ENCODE measurements at regions not wholly inside any gene's neighbourhood (a gene's known extent, or its start where the extent isn't known, plus 50 kb on each side); places are given as distances from the start of the nearest gene placed in this dataset.
"Not testable (repeated sequence)": the region's sequence is repeated elsewhere in the genome, so short reads cannot be mapped to it uniquely, and the experiment has no call there.

- DNase-seq = no peak
These were observed 86.6 kb upstream of the PPARGC1A start for GRCh38 chr4:23976423-23976822.

DNA sequence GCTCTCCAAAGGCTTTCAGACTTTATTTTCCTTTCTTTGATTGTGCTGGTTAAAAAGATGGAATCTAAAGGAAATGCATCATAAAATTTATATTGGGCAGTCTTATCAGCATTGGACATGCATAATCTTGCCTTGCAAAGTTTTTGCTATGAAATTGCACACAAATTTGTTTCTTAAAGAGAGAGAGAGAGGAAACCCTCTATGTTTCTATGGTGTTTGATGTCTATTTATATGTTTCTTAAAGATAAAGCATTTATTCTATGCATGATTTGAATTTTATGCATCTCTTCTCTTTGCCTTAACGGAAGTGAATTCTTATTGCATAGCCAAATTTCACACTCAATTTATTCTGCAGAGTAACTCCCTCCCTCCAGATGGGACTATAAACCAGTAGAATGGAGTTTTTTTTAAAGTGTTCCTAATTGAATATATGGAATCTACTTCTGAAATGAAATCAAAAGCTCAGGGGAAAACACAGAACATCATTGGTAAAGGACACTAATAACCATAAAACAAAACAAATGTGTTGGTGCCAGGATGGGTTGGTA is 83.5 kb upstream of the PPARGC1A start:
- DNase-seq = no peak

- no peak for DNase-seq
These were observed 83.0 kb upstream of the PPARGC1A start for GRCh38 chr4:23972805-23973204.

GRCh38 chr4:23972187-23972586 is 82.3 kb upstream of the PPARGC1A start:
- no peak for DNase-seq

DNA sequence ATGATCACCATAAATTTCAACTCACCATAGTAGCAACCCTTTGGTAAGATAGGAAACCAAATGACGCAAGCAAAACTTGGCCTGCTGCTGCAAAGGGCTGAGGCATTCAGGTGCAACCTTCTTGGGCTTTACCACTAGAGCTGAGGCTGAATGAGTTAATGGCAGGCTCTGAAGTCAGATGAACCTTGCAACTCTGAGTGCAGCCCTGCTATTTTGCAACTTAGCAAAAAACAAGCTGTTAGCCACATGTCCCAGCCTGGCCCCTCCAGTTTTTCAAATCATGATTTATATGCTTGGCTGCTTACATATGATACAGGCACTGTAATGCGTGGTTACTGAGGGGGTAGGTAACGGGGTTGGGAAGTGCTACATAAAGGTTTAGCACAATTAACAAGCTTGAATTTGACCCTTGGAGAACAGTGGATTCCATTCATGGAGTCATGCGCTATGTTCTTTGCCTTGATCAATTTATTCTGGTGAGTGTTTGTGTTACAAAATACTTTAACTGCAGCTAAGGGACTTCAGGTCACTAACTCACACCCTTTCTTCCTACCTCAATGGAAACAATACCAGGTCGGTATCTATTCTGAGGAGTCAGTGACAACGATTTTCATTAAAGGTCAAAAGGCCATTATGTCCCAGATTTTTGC is 80.5 kb upstream of the PPARGC1A start:
- no peak for DNase-seq

DNA sequence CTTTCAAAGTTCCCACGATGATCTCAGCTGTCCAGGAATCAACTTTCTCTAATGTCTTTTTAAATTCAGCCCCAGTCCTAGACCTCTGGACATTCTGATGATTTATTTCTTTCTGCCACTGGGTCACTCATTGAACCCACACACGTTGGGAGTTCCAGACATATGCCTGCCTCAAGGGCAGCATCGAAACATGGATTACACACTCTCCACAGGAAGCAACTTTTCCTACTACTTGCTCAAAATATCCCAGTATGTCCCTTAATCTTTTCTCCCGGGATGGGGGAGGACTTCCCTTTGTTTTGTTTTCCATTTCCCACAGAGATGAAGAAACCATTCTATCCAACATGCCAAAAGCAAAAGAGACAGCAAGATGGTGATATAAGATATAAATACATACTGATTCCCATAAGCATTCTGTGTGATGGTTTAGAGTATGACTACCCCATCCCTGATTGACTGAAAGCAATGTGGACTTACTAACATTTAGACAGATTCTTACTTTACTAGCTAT is 79.8 kb upstream of the PPARGC1A start:
- DNase-seq = no peak

DNA sequence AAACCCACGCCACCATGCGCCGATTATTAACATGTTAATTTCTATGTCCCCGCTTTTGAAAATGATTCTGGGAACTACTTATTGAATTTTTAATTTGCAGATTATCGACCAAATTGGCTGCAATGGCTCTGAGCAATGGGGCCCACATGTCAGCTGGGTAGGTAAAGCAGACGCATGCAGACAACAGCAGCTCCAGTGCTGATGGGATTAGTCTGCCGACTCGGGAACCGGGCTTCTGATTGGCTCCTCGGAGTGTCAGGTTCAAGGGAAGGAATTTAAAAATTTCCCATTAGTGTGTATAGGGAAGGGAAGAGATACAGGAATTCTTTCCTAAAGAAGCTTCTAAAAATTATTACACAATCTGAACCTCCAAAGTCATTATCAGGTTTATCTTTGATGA is 77.4 kb upstream of the PPARGC1A start:
- DNase-seq = no peak

DNA sequence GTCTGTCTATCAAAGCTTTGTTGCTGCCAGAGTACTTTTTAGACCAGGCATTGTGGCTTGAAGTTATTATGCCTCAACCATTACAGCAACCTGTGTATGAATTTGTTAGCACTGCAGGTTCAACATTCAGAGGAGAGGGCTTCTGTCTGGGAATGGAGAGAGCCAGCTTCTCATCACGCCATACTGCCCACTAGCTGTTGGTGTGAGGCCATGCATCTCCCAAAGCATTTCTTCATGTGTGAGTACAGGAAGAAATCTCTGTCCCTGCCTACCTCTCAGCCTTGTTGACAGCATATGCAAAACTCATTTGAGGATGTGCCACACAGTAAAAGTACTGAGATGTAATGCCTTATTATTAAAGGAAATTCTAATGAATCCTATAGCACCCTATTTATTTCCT is 76.9 kb upstream of the PPARGC1A start:
- no peak for DNase-seq

DNA sequence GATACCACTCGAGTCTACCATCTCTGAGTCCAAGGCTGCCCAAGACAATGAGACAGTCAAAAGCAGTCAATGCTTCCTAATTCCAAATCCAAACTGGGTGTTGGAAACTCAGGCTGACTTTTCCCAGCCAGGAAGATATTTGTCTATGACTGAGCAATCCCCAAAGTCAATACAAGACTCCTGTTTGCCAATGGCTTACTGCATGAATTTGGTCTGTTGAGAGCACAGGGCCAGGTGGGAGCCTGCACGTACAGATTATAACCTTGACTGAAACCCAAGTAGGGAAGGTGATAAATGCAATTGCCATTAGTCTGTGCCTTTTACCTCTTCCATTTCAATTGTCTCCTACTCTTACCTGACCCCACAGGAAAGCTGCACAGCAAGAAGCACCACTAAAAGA is 72.6 kb upstream of the PPARGC1A start:
- no peak for DNase-seq

- not testable (repeated sequence) for DNase-seq
These were observed 71.5 kb upstream of the PPARGC1A start for GRCh38 chr4:23961395-23961794.

DNA sequence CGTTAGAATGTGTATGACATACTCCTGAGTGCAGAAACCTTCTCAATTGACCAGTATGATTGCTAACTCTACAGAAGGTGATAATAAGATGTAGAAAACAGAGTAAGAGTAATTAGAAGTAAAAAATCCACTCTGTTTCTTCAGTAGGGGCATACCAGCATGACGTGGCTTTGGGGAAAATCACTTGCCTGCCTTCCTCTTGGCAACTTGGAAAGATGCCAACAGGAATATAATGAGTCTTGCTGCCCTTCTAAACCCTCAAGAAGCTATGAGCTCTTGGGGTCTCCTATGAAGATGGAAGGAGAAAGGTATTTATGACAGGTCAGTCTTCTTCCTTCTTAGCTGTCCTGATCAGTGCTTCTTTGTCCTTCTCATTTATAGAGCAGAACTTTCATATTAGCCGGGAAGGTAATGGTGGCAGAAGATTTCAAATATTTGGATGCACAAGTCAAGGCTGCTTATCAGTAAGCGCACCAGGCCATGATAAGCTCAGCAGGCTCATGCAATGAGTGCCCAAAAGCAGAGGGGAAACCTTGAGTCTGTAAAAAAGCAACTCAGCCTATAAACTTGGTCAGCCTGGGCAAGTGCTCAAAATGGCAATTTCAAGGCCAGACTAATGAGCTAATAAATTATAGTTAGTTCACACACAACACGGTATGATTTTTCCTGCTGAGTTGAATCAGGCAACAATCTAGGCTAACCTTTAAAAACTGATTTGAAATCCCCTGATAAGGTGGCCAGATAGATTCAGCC is 69.7 kb upstream of the PPARGC1A start:
- DNase-seq = no peak

- no peak for DNase-seq
These were observed 68.9 kb upstream of the PPARGC1A start for GRCh38 chr4:23958749-23959148.

DNA sequence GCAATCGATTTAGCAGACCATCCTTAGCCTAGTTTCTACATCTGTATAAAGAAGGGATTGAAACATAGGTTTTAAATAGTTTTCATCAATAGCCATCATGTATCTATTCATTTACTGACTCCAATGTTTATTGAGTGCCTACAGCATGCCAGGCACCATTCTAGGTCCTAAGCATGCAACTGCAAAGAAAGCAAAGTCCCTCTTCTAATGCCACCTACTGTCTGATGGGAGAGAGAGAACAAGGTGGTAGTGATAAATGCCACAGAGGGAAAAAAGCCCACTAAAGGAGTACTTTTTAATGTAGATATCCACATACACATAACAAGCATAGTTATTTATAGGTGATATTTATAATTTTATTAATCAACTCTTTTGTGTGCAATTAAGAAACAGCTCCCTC is 67.6 kb upstream of the PPARGC1A start:
- no peak for DNase-seq

GRCh38 chr4:23956601-23957364 is 66.9 kb upstream of the PPARGC1A start:
- DNase-seq = no peak

DNA sequence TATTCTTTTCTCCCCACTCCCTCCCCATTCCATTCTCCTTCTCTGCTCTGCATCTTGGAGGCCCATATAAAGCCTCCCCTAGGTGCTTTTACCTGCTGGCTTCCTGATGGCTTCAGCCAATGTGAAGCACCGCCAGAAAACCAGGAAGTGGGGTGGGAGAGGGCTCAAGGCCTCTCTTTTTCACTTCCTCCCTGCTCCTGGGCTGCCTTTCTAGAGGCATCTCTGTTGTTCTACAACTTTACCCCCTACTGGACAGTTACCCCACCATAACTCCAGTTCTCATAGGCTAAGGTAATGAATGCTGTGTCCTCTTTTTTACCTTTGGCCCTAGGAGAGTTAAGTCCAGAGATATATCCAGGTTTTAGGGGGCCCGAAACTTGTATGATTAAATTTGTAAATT is 62.4 kb upstream of the PPARGC1A start:
- no peak for DNase-seq

GRCh38 chr4:23947826-23948225 is 58.0 kb upstream of the PPARGC1A start:
- DNase-seq = no peak

DNA sequence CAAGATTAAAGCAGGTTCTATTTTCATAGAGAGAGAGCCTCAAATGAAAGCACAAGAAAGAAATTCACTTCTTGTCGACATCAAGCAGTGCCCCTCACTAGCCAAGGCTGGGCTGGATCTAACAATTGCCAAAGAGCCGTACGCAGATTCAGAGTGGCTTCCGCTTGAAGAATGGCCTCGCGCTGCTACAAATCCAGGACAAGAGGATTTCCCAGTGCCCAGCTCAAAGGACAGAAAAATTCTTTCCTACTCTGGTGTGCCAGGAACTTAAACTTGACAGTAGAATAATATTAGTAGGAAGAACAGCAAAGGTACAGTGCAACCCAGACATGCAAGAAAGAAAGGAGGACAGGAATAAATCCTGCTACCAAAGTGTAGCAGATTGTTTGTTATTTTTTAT is 56.5 kb upstream of the PPARGC1A start:
- DNase-seq = no peak

DNA sequence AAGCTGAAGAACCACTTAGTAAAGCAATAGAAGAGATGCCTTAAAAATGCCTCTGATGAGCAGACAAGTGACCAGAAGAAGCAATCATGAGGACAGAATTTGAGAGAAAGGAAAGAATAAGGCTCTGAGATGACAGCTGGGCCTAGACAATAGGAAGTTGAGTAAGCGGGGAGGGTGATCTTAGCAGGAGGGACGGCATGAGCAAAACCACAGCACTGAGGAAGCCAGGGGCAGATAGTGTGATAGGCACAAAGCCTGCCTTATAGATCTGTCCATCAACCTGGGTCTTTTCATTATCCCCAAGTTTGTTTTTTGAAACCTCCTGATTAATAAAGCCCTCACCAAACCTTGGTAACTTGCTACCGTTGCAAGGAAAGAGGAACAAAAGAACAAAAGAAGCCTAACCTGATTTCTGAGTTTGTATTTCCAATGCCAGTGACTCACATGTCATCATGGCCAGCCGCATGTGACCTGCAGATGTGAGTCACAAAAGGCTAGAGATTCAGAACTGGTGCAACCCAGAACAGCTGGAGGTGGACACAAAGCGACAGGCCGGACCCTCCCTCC is 55.7 kb upstream of the PPARGC1A start:
- peak; percentile 54 for DNase-seq

GRCh38 chr4:23944556-23944955 is 54.7 kb upstream of the PPARGC1A start:
- DNase-seq = not testable (repeated sequence)

DNA sequence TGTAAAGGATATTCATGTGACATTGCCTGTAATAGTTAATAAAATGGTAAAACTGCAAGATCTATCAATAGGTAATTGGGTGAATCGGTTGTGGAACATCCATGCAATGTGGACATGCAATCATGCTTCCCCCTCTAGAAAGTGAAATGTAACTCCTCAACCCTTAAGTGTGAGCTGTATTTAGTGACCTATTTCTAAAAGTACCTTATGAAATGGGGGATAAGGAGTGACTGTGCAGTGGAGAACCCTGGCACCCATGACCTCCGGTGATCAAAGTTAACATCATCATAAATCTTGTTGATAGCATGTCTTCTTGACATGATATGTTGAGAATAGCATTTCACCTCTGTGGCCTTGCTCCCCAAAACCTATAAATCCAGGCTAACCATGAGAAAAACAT is 53.6 kb upstream of the PPARGC1A start:
- no peak for DNase-seq

DNA sequence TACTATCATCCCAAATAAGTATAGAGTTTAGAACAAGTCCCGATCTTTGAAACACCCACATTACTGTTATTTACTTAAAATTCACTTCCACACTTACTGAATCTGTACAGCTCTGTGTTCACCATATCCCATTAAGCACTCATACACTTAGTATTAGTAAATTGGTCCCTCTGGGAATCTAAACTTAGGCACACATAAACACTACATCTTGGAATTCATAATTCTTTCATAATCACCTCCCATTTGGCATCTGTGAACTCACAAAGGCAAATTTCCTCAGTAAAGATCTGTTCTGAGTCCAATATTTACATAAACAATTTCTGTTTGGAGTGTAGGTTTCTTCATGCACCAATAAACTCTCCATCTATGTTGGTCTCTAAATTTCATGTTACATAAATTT is 52.6 kb upstream of the PPARGC1A start:
- no peak for DNase-seq

Data from CD4-positive, alpha-beta T cell treated with Interleukin-15 for 1 hour (primary cell).